GM12878 (cell line): ENCODE measurements at regions not wholly inside any gene's neighbourhood (a gene's known extent, or its start where the extent isn't known, plus 50 kb on each side); places are given as distances from the start of the nearest gene placed in this dataset.

ENCODE experiments used
- ATAC-seq: fragments of 200-7000 bp; cut with Tn5 transposase; 3 replicates; pipeline ENCODE4 v1.9.1; 2020; ENCODE audit warnings: mild to moderate bottlenecking, moderate library complexity
- BruUV-seq: library from RNA; stranded (reverse); fragments of 400-500 nt; replicated peaks from 2 replicates; lab custom pipeline; 2021; lab: Mats Ljungman, UMichigan
- CTCF ChIA-PET: fragments of 300-600 bp; sonication (Branson Sonifier 250); formaldehyde crosslinking; extraction: SDS; loops from one replicate; lab custom pipeline; 2021; ENCODE audit warnings: inconsistent platforms; lab: Yijun Ruan, JAX
- POLR2A ChIA-PET: fragments of 350-600 bp; formaldehyde crosslinking; extraction: SDS; loops from one replicate; lab custom pipeline; 2021; ENCODE audit warnings: inconsistent platforms; lab: Charles Lee
- RAD21 ChIA-PET: fragments of 300-600 bp; sonication (Branson Sonifier 250); formaldehyde crosslinking; loops from one replicate; lab custom pipeline; 2023; ENCODE audit warnings: antibody characterized with exemption; ENCODE audit not compliant: unreplicated experiment; lab: Charles Lee
- SMC1A ChIA-PET: fragments of 300-600 bp; sonication (Branson Sonifier 250); formaldehyde crosslinking; loops from one replicate; lab custom pipeline; 2023; ENCODE audit not compliant: unreplicated experiment, uncharacterized antibody; lab: Charles Lee
- DNase-seq: peaks from one replicate; pipeline ENCODE4 v3.0.0-alpha.2; 2011; ENCODE audit warnings: low read depth, low spot score
- FAIRE-seq: peaks from 3 replicates; lab custom pipeline; 2011; peaks lifted over from hg19 to GRCh38; lab: Jason Lieb, UNC
- H2AFZ ChIP-seq: 2 replicates; pipeline ENCODE4 v1.6.0; 2011; ENCODE audit warnings: low read depth, low read length, control low read depth; ENCODE audit not compliant: control insufficient read depth
- H3K27ac ChIP-seq: 2 replicates; pipeline ENCODE4 v1.5.1; 2011; ENCODE audit warnings: control low read depth; ENCODE audit not compliant: control insufficient read depth, insufficient read depth
- H3K27me3 ChIP-seq, 2 experiments: replicated peaks in 1 of 2; 2 replicates each; pipeline versions ENCODE4 v1.6.0 to v1.6.1; 2011; ENCODE audit warnings: low read length in 1 of 2; ENCODE audit not compliant: control insufficient read depth in 2 of 2, insufficient read depth in 2 of 2
- H3K36me3 ChIP-seq, 2 experiments: 2 replicates each; pipeline ENCODE4 v1.5.1; 2011; ENCODE audit warnings: low read length in 1 of 2; ENCODE audit not compliant: control insufficient read depth in 2 of 2, insufficient read depth in 2 of 2
- H3K4me1 ChIP-seq: 2 replicates; pipeline ENCODE4 v1.6.1; 2011; ENCODE audit warnings: mild to moderate bottlenecking, low read length, moderate library complexity, mixed read lengths; ENCODE audit not compliant: control insufficient read depth, insufficient read depth
- H3K4me2 ChIP-seq: 2 replicates; pipeline ENCODE4 v1.6.0; 2011; ENCODE audit warnings: control low read depth; ENCODE audit not compliant: control insufficient read depth, insufficient read depth
- H3K4me3 ChIP-seq: fragments of 200-600 bp; sonication (generic); 2 replicates; pipeline ENCODE4 v1.5.1; 2016
- H3K79me2 ChIP-seq: 2 replicates; pipeline ENCODE4 v1.6.0; 2011; ENCODE audit warnings: low read length; ENCODE audit not compliant: control insufficient read depth, insufficient read depth
- H3K9ac ChIP-seq: 2 replicates; pipeline ENCODE4 v1.8.0; 2011; ENCODE audit warnings: low read length, control low read depth, mixed read lengths; ENCODE audit not compliant: control insufficient read depth, insufficient read depth
- H3K9me3 ChIP-seq: replicated peaks from 3 replicates; pipeline ENCODE4 v1.5.1; 2011; ENCODE audit warnings: mild to moderate bottlenecking, low read length; ENCODE audit not compliant: control insufficient read depth, insufficient read depth
- H4K20me1 ChIP-seq: 2 replicates; pipeline ENCODE4 v1.6.0; 2011; ENCODE audit not compliant: control insufficient read depth, insufficient read depth
- ATF7 ChIP-seq: fragments of 450-650 bp; IDR thresholded peaks from 2 replicates; pipeline ENCODE4 v1.6.1; 2016; ENCODE audit warnings: low read depth, mild to moderate bottlenecking
- CEBPZ ChIP-seq: fragments of 150-350 bp; IDR thresholded peaks from 2 replicates; pipeline ENCODE4 v1.6.1; 2016; ENCODE audit warnings: low read depth, low read length
- CREM ChIP-seq: IDR thresholded peaks from 2 replicates; pipeline ENCODE4 v1.6.1; 2014; ENCODE audit warnings: antibody characterized with exemption, low read depth
- E2F4 ChIP-seq: IDR thresholded peaks from 2 replicates; pipeline ENCODE4 v1.6.1; 2012; ENCODE audit warnings: low read depth, low read length, improper control_type of control experiment
- EP300 ChIP-seq, 2 experiments: fragments of 150-350 bp in 1 of 2; IDR thresholded peaks; 2 replicates each; pipeline ENCODE4 v1.6.1; 2011 to 2012; ENCODE audit warnings: low read depth in 2 of 2, low read length in 2 of 2, borderline replicate concordance in 1 of 2, improper control_type of control experiment in 1 of 2, inconsistent platforms in 1 of 2; ENCODE audit not compliant: control insufficient read depth in 1 of 2
- FOXK2 ChIP-seq: fragments of 450-650 bp; IDR thresholded peaks from 2 replicates; pipeline ENCODE4 v1.6.1; 2017; ENCODE audit warnings: mild to moderate bottlenecking, moderate library complexity
- HDAC6 ChIP-seq: fragments of 200-600 bp; sonication (generic); IDR thresholded peaks from one replicate; pipeline ENCODE4 v1.8.0; 2017; ENCODE audit warnings: antibody characterized with exemption; ENCODE audit not compliant: unreplicated experiment
- JUNB ChIP-seq: IDR thresholded peaks from 2 replicates; pipeline ENCODE4 v1.6.1; 2016; ENCODE audit warnings: antibody characterized with exemption, mild to moderate bottlenecking
- RAD51 ChIP-seq: fragments of 450-650 bp; IDR thresholded peaks from 2 replicates; pipeline ENCODE4 v1.6.1; 2016; ENCODE audit warnings: moderate library complexity, mild to moderate bottlenecking, inconsistent platforms
- TARDBP ChIP-seq: IDR thresholded peaks from 2 replicates; pipeline ENCODE4 v1.6.1; 2016; ENCODE audit warnings: borderline replicate concordance
- TBL1XR1 ChIP-seq: IDR thresholded peaks from 2 replicates; pipeline ENCODE4 v1.6.1; 2012; ENCODE audit warnings: low read depth, low read length, improper control_type of control experiment
- WGBS: methylation state at CpG from one replicate; pipeline ENCODE4 v1.1.6; 2016; ENCODE audit warnings: low lambda C conversion rate; ENCODE audit not compliant: insufficient replicate concordance, insufficient coverage; ENCODE audit errors: missing lambda C conversion rate; 5-methylcytosine and 5-hydroxymethylcytosine counted together
- in situ Hi-C: fragments of 300-500 bp; cut with MboI; formaldehyde crosslinking; loops from 9 replicates; pipeline ENCODE4 v1.14.3; 2018; ENCODE audit warnings: mixed read lengths
- intact Hi-C: fragments of 100-400 bp; cut with micrococcal nuclease; formaldehyde crosslinking; loops from one replicate; pipeline ENCODE4 v1.14.2; 2022; ENCODE audit not compliant: unreplicated experiment
- TF ChIP-seq, protein P1 (sequence below): fragments of 450-650 bp; formaldehyde crosslinking; IDR thresholded peaks from 2 replicates; pipeline ENCODE4 v1.4.0; 2020; ENCODE audit warnings: mild to moderate bottlenecking, moderate library complexity

- TF ChIP-seq, protein P1, sequence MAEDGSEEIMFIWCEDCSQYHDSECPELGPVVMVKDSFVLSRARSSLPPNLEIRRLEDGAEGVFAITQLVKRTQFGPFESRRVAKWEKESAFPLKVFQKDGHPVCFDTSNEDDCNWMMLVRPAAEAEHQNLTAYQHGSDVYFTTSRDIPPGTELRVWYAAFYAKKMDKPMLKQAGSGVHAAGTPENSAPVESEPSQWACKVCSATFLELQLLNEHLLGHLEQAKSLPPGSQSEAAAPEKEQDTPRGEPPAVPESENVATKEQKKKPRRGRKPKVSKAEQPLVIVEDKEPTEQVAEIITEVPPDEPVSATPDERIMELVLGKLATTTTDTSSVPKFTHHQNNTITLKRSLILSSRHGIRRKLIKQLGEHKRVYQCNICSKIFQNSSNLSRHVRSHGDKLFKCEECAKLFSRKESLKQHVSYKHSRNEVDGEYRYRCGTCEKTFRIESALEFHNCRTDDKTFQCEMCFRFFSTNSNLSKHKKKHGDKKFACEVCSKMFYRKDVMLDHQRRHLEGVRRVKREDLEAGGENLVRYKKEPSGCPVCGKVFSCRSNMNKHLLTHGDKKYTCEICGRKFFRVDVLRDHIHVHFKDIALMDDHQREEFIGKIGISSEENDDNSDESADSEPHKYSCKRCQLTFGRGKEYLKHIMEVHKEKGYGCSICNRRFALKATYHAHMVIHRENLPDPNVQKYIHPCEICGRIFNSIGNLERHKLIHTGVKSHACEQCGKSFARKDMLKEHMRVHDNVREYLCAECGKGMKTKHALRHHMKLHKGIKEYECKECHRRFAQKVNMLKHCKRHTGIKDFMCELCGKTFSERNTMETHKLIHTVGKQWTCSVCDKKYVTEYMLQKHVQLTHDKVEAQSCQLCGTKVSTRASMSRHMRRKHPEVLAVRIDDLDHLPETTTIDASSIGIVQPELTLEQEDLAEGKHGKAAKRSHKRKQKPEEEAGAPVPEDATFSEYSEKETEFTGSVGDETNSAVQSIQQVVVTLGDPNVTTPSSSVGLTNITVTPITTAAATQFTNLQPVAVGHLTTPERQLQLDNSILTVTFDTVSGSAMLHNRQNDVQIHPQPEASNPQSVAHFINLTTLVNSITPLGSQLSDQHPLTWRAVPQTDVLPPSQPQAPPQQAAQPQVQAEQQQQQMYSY (CRISPR knock-in tag) = no peak
- no peak for TF ChIP-seq FOXK2
Observed at GRCh38 chr20:21994203-21994602, 288.7 kb downstream of the PAX1 start (continued).

DNA sequence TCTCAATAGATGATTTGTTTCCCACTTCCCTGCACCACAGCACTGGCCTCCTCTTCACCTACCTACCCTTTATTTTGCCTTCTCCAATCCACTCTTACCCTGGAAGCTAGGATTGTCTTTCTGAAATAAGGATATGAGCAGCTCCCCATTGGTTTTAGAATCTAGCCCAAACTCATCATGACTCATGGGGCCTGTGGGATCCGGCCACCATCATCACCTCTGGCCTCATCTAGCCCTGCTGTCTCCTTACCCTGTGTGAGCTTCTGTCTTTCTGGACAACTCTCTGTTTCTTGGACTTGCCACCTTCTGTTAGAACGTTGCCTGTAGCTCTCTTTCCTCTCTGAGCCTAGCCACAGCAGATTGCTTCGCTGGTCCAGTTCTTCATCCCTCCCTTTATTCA lies 277.1 kb downstream of the PAX1 start:
- FAIRE-seq = no peak
- TF ChIP-seq RAD51 (no peak), TBL1XR1 (no peak), CREM (no peak), EP300 (IDR thresholded peaks at IDR 0.05; ENCODE audit: borderline replicate concordance in 1 of 2, control insufficient read depth in 1 of 2, low read depth in 2 of 2, low read length in 2 of 2) (no peak), ATF7 (no peak), CEBPZ (no peak), TARDBP (no peak), HDAC6 (no peak), JUNB (no peak), E2F4 (no peak)

More for the DNA sequence above, 277.1 kb downstream of the PAX1 start:
- intact Hi-C loops = no loop called here
- Histone ChIP-seq H3K36me3 (no peaks in the 10 kb centered on the region), H2AFZ (no peak overlapping the region), H3K4me2 (no peak overlapping the region), H3K27ac (no peak overlapping the region), H3K27me3 (no peaks in the 10 kb centered on the region), H3K4me1 (no peaks in the 10 kb centered on the region), H3K9ac (no peak overlapping the region), H3K79me2 (no peaks in the 10 kb centered on the region), H3K9me3 (no peaks in the 10 kb centered on the region), H4K20me1 (no peaks in the 10 kb centered on the region), H3K4me3 (no peak overlapping the region)
- ChIA-PET CTCF (no interaction called here), POLR2A (no interaction called here), RAD21 (no interaction called here), SMC1A (no interaction called here)
- in situ Hi-C loops = loop anchor here (5.0 kb wide), 1 partner anchor 50 kb away; no protein-coding TSS in a partner anchor
- WGBS = 0% methylated on average over 3 of the region's 3 CpGs
- BruUV-seq = no TSS peak
- ATAC-seq = no peak
- no peak for DNase-seq
